ENCODE measurements at regions not wholly inside any gene's neighbourhood (a gene's known extent, or its start where the extent isn't known, plus 50 kb on each side); places are given as distances from the start of the nearest gene placed in this dataset.

DNA sequence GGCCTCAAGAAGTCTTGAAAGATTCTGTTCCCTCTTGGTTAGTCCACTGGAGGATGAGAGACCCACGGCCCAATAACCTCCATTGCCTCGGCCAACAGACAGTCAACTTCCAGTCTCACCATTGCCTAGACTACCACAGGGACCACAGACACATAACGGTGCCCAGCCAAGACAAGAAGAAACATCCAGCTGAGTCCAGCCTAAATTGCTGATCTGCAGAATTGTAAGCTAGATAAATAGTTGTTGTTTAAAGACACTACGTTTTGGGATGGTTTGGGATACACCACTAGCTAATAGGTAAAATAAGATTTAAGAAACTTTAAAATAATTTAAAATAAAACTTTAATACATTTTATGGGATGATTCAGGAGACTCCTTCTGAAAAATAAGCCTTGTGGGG, 324.7 kb upstream of the JAG1 start:
- H3K4me3 Mint-ChIP-seq: no peak overlapping the region
- no peak for DNase-seq
- no peaks in the 10 kb centered on the region for H3K4me1 Mint-ChIP-seq (ENCODE audit: low read depth)
- Histone ChIP-seq H3K27ac (ENCODE audit: low read depth in 1 of 2, low read length in 2 of 2) (no peak overlapping the region), H3K9me3 (ENCODE audit: control insufficient read depth in 1 of 2, insufficient read depth in 1 of 2, low read length in 2 of 2) (no peaks in the 10 kb centered on the region), H3K27me3 (ENCODE audit: control insufficient read depth in 1 of 2, insufficient read depth in 2 of 2, low read length in 2 of 2) (no peaks in the 10 kb centered on the region), H3K36me3 (ENCODE audit: insufficient read depth, low read length) (no peaks in the 10 kb centered on the region), H3K4me3 (ENCODE audit: low read length) (no peak overlapping the region), H3K4me1 (ENCODE audit: insufficient read depth, low read length) (no peaks in the 10 kb centered on the region)
- TF ChIP-seq, protein P1, sequence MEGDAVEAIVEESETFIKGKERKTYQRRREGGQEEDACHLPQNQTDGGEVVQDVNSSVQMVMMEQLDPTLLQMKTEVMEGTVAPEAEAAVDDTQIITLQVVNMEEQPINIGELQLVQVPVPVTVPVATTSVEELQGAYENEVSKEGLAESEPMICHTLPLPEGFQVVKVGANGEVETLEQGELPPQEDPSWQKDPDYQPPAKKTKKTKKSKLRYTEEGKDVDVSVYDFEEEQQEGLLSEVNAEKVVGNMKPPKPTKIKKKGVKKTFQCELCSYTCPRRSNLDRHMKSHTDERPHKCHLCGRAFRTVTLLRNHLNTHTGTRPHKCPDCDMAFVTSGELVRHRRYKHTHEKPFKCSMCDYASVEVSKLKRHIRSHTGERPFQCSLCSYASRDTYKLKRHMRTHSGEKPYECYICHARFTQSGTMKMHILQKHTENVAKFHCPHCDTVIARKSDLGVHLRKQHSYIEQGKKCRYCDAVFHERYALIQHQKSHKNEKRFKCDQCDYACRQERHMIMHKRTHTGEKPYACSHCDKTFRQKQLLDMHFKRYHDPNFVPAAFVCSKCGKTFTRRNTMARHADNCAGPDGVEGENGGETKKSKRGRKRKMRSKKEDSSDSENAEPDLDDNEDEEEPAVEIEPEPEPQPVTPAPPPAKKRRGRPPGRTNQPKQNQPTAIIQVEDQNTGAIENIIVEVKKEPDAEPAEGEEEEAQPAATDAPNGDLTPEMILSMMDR (IDR thresholded peaks at IDR 0.05): no peak
- no peak for ATAC-seq (ENCODE audit: poor library complexity)
- H3K27me3 Mint-ChIP-seq: no peaks in the 10 kb centered on the region
- intact Hi-C loops (cut with DNase I, micrococcal nuclease): no loop called here
- ChIA-PET POLR2A (no interaction called here), CTCF (no interaction called here)
- no peak overlapping the region for H3K27ac Mint-ChIP-seq
- peaks cover 5% of the 10 kb centered on the region for H3K9me3 Mint-ChIP-seq
- H3K36me3 Mint-ChIP-seq (ENCODE audit: low read depth): no peaks in the 10 kb centered on the region

DNA sequence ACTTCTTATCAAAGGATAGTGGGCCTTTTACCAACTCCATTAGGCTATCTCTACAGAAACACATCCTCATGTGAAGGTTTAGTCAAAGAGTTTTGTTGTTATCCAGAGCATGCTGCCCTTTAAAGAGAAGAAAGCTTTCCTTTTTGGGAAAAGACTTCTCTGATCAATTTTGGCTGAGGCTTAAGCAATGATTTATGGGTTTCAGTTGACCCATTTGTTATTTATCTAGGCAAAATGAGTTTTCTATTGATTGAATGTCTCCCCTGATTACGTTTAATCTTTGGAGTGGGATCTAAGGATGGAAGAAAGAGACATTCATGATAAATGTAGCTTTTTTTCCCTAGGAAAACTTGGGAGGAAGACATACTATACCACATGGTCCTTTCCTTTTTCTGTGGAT, 326.6 kb upstream of the JAG1 start:
- H3K27me3 Mint-ChIP-seq: no peaks in the 10 kb centered on the region
- H3K4me1 Mint-ChIP-seq (ENCODE audit: low read depth): no peaks in the 10 kb centered on the region
- ChIA-PET CTCF (no interaction called here), POLR2A (no interaction called here)
- H3K4me3 Mint-ChIP-seq: no peak overlapping the region
- intact Hi-C loops (cut with DNase I, micrococcal nuclease): no loop called here
- TF ChIP-seq, protein P1 (IDR thresholded peaks at IDR 0.05): no peak
- Histone ChIP-seq H3K4me3 (ENCODE audit: low read length) (no peak overlapping the region), H3K9me3 (ENCODE audit: control insufficient read depth in 1 of 2, insufficient read depth in 1 of 2, low read length in 2 of 2) (no peaks in the 10 kb centered on the region), H3K4me1 (ENCODE audit: insufficient read depth, low read length) (no peaks in the 10 kb centered on the region), H3K27ac (ENCODE audit: low read depth in 1 of 2, low read length in 2 of 2) (no peak overlapping the region), H3K36me3 (ENCODE audit: insufficient read depth, low read length) (no peaks in the 10 kb centered on the region), H3K27me3 (ENCODE audit: control insufficient read depth in 1 of 2, insufficient read depth in 2 of 2, low read length in 2 of 2) (no peaks in the 10 kb centered on the region)
- no peaks in the 10 kb centered on the region for H3K36me3 Mint-ChIP-seq (ENCODE audit: low read depth)
- DNase-seq (no peak), ATAC-seq (ENCODE audit: poor library complexity) (no peak)
- H3K27ac Mint-ChIP-seq: no peak overlapping the region
- H3K9me3 Mint-ChIP-seq: no peaks in the 10 kb centered on the region

DNA sequence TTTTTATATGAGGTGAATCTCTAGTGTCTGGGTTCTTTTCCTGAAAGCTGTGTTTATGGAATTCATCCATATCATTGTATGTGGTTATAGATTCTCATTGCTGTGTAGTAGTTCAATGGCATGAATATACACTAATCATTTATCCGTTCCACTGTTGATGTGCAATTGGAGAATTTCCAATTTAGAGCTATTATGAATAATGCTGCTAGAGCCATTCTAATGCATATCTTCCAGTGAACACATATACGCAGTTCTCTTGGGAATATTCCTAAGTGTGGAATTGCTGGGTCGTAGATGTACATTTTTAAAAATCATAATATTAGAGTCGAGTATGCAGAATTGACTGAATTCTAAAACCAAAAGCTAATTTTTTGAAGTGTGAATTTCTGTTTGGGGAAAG, 327.5 kb upstream of the JAG1 start:
- Histone ChIP-seq H3K4me1 (ENCODE audit: insufficient read depth, low read length) (no peaks in the 10 kb centered on the region), H3K9me3 (ENCODE audit: control insufficient read depth in 1 of 2, insufficient read depth in 1 of 2, low read length in 2 of 2) (no peaks in the 10 kb centered on the region), H3K4me3 (ENCODE audit: low read length) (no peak overlapping the region), H3K36me3 (ENCODE audit: insufficient read depth, low read length) (no peaks in the 10 kb centered on the region), H3K27ac (ENCODE audit: low read depth in 1 of 2, low read length in 2 of 2) (no peak overlapping the region), H3K27me3 (ENCODE audit: control insufficient read depth in 1 of 2, insufficient read depth in 2 of 2, low read length in 2 of 2) (no peaks in the 10 kb centered on the region)
- no peak overlapping the region for H3K4me3 Mint-ChIP-seq
- no peaks in the 10 kb centered on the region for H3K36me3 Mint-ChIP-seq (ENCODE audit: low read depth)
- no peaks in the 10 kb centered on the region for H3K27me3 Mint-ChIP-seq
- intact Hi-C loops (cut with DNase I, micrococcal nuclease): no loop called here
- DNase-seq (no peak), ATAC-seq (ENCODE audit: poor library complexity) (no peak)
- no peaks in the 10 kb centered on the region for H3K9me3 Mint-ChIP-seq
- TF ChIP-seq, protein P1 (IDR thresholded peaks at IDR 0.05): no peak
- POLR2A ChIA-PET: no interaction called here
- H3K4me1 Mint-ChIP-seq (ENCODE audit: low read depth): no peaks in the 10 kb centered on the region
- CTCF ChIA-PET: no interaction called here
- H3K27ac Mint-ChIP-seq: no peak overlapping the region

Measured in CD4-positive, alpha-beta T cell (primary cell).